HG03558 (cell line): ENCODE measurements at regions not wholly inside any gene's neighbourhood (a gene's known extent, or its start where the extent isn't known, plus 50 kb on each side); places are given as distances from the start of the nearest gene placed in this dataset.

ENCODE experiments used
- ATAC-seq: cut with Tn5 transposase; IDR thresholded peaks from one replicate; pipeline ENCODE4 v1.9.1; 2021; ENCODE audit warnings: moderate number of reproducible peaks; ENCODE audit not compliant: unreplicated experiment; ENCODE audit errors: extremely low read depth

GRCh38 chr1:118371612-118372011 lies 186.6 kb upstream of the SPAG17 start:
- no peak for ATAC-seq

- no peak for ATAC-seq
Observed at GRCh38 chr1:118370861-118371260, 185.8 kb upstream of the SPAG17 start.

GRCh38 chr1:118366286-118366685 lies 181.3 kb upstream of the SPAG17 start:
- ATAC-seq, result no peak

GRCh38 chr1:118364882-118365281 lies 179.9 kb upstream of the SPAG17 start:
- ATAC-seq, result no peak

GRCh38 chr1:118363396-118363795 lies 178.4 kb upstream of the SPAG17 start:
- ATAC-seq, result no peak

- no peak for ATAC-seq
Observed at GRCh38 chr1:118360817-118361216, 175.8 kb upstream of the SPAG17 start.

GRCh38 chr1:118346936-118347335 lies 161.9 kb upstream of the SPAG17 start:
- no peak for ATAC-seq

DNA sequence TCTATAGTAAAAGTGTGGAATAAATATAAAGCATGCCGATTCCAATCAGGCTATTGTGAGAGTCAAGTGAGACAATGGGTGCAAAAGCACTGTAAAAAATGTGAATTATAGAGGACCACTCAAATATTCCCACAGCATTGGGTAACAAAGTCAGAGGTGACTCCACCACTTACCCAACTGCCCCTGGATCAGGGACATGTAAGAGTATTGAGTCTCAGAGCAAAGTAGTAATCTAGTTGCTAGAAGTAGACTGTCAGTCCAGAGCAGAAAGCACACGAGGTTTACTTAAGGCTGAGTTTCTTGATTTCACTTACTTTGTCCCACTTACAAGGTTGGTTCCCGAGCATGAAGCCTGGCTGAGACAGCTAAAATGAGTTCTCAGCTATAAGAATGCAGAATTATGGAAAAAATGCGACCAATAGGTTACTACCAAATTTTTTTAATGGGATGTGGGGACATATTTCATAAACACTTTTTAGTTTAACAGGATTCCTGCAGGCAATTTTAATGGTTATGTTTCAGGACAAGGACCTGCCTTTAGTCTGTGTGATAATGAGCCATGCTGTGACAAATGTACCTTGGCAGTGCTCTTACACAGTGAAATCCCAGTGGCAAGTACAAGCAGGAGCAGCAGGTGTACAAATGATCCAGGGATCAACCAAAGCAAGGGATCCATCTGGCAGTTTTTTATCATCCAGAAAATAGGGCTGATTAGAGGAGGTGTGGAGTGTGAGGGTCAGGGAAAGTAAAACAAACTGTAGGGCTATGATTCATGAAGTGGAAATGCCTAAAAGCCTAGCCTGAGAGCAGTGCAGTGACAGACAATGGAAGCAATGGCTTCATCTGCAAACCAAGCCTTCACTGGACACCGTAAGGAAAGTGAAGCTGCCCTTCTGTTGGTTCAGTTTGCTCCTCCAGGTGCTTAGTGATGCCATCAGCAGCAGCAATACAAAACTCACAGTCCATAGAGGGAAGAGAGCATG lies 156.2 kb upstream of the SPAG17 start:
- ATAC-seq, result no peak

DNA sequence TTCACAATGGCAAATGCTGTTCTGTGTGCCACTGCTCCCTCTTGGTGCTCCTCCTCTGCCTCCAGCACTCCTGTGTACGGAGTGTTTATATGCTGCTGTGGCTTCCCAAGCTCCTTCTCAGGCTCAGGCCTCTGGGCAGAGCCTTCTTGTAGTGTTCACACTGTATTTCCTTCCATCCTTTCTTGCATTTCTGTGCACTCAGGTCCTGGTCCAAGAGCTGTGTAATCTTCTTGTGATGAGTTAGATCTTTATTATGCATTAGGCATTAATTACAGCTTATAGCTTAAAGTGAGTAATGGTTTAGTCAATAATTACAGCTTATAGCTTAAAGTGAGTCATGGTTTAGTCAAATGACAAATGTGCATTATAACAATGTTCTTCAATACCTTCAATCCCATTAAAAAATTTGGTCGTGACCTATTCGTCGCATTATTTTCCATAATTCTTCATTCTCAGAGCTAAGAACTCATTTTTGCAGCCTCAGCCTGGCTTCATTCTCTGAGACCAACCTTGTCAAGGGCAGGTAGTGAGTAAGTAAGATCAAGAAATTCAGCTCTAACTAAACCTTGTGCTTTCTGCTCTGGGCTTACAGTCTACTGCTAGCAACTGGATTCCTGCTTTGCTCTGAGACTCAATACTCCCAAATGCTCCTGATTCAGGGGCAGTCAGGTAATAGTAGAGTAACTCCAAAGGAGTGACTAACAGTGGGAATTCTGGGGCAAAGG lies 154.5 kb upstream of the SPAG17 start:
- ATAC-seq, result no peak

DNA sequence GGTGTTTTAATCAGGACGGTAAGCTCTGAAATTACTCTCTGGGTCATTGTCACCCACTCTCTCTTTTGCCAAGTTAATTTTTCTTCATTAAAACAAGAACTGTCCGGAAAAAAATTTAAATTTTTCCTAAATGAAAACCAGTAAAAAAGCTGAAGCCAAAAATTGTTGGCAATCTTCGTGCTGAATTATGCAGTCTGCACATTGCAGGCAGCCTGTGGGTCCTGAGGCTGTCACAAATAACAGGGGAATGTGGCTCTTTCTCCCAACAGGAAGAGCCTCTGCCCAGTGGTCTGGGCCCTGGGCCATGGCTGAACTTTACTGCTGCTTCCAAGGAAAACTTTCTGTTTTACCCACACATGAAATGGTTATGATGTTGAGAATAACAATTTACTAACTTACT lies 153.9 kb upstream of the SPAG17 start:
- ATAC-seq, result no peak

GRCh38 chr1:118337346-118337745 lies 152.3 kb upstream of the SPAG17 start:
- no peak for ATAC-seq

DNA sequence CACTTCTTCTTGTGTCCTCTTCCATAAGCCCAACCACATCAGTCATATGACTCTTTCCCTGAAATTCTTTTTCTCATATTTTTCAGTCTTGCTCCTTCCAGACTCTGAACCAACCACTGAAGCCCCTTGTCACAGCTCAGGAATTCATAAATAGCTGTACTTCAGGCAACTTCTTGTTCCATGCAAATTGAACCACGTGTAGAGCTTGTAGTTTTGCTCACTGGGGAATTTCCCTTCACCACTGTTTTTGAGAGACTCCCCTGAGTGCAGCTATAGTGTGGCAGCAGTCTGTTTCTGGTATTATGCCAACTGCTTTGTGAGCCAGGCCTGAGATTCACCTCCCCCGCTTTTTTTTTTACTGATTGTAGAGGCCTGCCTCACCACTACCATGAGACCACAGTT lies 150.3 kb upstream of the SPAG17 start:
- peak; percentile 94 for ATAC-seq

GRCh38 chr1:118334506-118334905 lies 149.5 kb upstream of the SPAG17 start:
- ATAC-seq, result no peak

GRCh38 chr1:118333601-118334210 lies 148.7 kb upstream of the SPAG17 start:
- ATAC-seq, result no peak

DNA sequence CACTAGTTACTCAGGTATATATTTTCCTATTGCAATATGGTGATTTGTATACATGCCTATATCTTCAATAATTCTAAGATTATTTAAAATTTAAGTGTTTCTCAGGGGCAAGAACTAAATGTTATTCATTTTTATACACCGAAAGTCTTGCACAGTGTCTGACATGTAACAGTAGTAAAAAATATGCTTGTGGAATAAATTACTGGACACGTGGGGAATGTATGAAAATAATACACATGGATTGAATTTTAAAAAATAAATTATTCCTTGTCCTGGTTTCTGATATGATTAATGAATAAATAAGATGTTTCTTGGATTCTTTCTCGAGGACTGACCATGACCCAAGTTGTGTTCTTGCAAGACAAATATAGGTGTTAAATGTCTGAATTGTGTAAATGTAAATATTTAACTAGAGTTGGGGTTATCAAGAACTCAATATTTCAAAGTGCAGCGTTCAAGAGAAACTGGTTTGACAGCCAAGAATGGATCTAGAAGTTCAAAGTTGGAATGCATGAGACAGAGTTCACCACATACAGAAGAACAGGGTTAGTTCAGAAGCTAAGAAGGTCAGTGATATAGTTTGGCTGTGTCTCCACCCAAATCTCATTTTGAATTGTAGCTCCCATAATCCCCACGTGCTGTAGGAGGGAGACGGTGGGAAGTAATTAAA lies 142.1 kb upstream of the SPAG17 start:
- ATAC-seq, result no peak

DNA sequence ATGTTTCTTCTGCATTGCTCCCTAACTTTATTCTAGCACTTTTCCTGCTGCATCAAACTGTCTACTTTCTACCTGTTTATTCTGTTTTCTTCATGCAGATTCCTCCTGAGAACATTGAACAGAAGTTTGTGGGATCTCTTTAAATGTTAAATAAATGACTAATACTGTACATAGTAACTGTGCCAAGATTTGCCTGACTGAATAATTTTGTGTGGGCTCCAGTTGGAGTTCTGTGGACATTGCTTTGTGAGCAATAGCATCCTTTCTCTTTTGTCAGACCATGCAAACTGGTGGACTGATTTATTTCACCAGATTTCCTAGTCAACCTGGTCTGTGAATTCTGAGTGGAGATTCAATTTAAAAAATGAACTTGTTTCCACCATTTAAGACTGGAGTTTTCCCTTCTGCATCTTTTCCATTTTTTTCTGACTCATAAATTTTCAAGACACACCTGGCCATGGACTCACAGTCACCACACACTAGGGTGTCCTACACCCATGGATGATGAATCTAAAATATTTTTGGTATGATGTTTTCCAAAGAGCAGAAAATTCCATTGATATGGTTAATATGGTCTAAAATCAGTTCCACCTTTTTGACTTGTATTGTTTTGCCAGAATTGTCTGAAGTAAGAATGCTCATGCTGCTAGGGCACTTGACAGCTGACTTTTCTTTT lies 140.7 kb upstream of the SPAG17 start:
- ATAC-seq, result no peak

GRCh38 chr1:118323246-118323645 lies 138.2 kb upstream of the SPAG17 start:
- no peak for ATAC-seq

DNA sequence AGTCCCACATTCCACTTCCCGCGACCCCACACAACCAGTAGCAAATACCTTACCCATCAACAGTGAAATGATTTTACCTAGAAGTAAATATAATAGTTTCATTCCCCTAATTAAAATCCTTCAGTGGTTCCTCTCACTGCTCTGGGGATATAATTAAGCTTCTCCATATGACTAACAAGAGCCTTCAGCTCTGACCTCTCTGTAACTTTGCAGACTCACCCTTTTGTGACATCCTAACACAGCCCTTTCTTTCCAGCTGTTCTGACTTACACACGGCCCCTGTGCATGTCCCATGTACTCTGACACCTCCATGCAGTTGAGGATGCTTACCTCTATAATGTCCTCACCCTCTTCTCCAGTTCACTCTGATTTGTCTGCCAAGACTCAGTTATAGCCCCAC lies 137.3 kb upstream of the SPAG17 start:
- ATAC-seq, result no peak

- ATAC-seq, result no peak
Observed at GRCh38 chr1:118321840-118322239, 136.8 kb upstream of the SPAG17 start.
